HepG2 (cell line): ENCODE measurements at regions not wholly inside any gene's neighbourhood (a gene's known extent, or its start where the extent isn't known, plus 50 kb on each side); places are given as distances from the start of the nearest gene placed in this dataset.

Experiments
- BRCA1 ChIP-seq: sonication (generic); formaldehyde crosslinking; IDR thresholded peaks from 2 replicates; pipeline ENCODE4 v1.4.0; 2020; ENCODE audit warnings: missing genetic modification reagents
- RNF2 ChIP-seq: fragments of 450-650 bp; conservative IDR thresholded peaks from 2 replicates; pipeline ENCODE4 v1.6.1; 2016; ENCODE audit warnings: low read depth
- TF ChIP-seq, protein P1 (sequence below): sonication (generic); formaldehyde crosslinking; IDR thresholded peaks from 2 replicates; pipeline ENCODE4 v1.4.0; 2020; ENCODE audit warnings: missing genetic modification reagents
- TF ChIP-seq, protein P2 (sequence below): sonication (generic); formaldehyde crosslinking; IDR thresholded peaks from 2 replicates; pipeline ENCODE4 v1.8.1; 2022; ENCODE audit warnings: mild to moderate bottlenecking, missing genetic modification reagents

DNA sequence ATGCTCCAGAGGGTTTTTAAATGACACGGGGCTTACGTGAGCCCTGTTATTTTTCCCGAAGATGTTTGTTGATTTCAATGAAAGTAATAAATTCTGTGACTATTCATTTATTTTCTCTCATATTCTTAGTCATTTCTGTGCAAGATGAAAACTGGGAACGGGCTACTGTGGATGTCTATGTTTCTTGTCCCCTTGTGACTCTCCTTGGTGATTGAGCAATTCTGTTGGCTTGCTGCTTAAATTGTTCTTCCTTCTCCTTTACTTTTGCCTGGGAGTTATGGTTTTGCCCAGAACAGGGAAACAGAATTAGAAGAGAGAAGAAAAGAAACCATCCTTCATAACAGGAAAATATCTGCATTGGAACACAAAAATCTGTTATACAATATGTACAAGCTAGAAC is 508.2 kb upstream of the DSEL start:
- TF ChIP-seq, protein P1, sequence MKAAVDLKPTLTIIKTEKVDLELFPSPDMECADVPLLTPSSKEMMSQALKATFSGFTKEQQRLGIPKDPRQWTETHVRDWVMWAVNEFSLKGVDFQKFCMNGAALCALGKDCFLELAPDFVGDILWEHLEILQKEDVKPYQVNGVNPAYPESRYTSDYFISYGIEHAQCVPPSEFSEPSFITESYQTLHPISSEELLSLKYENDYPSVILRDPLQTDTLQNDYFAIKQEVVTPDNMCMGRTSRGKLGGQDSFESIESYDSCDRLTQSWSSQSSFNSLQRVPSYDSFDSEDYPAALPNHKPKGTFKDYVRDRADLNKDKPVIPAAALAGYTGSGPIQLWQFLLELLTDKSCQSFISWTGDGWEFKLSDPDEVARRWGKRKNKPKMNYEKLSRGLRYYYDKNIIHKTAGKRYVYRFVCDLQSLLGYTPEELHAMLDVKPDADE (CRISPR knock-in tag) = no peak
- TF ChIP-seq RNF2 = no peak
- TF ChIP-seq BRCA1 (CRISPR knock-in tag) = no peak
- TF ChIP-seq, protein P2, sequence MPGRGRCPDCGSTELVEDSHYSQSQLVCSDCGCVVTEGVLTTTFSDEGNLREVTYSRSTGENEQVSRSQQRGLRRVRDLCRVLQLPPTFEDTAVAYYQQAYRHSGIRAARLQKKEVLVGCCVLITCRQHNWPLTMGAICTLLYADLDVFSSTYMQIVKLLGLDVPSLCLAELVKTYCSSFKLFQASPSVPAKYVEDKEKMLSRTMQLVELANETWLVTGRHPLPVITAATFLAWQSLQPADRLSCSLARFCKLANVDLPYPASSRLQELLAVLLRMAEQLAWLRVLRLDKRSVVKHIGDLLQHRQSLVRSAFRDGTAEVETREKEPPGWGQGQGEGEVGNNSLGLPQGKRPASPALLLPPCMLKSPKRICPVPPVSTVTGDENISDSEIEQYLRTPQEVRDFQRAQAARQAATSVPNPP (CRISPR knock-in tag) = no peak
